Bronchial epithelial cell (primary cell): ENCODE measurements at regions not wholly inside any gene's neighbourhood (a gene's known extent, or its start where the extent isn't known, plus 50 kb on each side); places are given as distances from the start of the nearest gene placed in this dataset.
A peak's percentile ranks its signal among the peaks of the same experiment; 100 is the strongest.

Experiments used
- DNase-seq: peaks from one replicate; pipeline ENCODE4 v3.0.0-alpha.2; 2010; ENCODE audit warnings: low read depth
- FAIRE-seq: peaks from 2 replicates; lab custom pipeline; 2011; peaks lifted over from hg19 to GRCh38; lab: Jason Lieb, UNC
- H3K27me3 ChIP-seq: 2 replicates; pipeline ENCODE4 v1.5.1; 2011; ENCODE audit warnings: low read length; ENCODE audit not compliant: control insufficient read depth, insufficient read depth
- H3K36me3 ChIP-seq: 2 replicates; pipeline ENCODE4 v1.5.1; 2011; ENCODE audit warnings: low read length; ENCODE audit not compliant: control insufficient read depth, insufficient read depth
- H3K4me3 ChIP-seq: 2 replicates; pipeline ENCODE4 v1.5.1; 2011; ENCODE audit warnings: mild to moderate bottlenecking, low read depth, low read length, control low read depth
- TF ChIP-seq, protein P1 (sequence below): IDR thresholded peaks from 2 replicates; pipeline ENCODE4 v1.5.1; 2011; ENCODE audit warnings: mild to moderate bottlenecking, moderate library complexity, low read length, control low read depth, inconsistent platforms; ENCODE audit not compliant: insufficient read depth, severe bottlenecking

DNA sequence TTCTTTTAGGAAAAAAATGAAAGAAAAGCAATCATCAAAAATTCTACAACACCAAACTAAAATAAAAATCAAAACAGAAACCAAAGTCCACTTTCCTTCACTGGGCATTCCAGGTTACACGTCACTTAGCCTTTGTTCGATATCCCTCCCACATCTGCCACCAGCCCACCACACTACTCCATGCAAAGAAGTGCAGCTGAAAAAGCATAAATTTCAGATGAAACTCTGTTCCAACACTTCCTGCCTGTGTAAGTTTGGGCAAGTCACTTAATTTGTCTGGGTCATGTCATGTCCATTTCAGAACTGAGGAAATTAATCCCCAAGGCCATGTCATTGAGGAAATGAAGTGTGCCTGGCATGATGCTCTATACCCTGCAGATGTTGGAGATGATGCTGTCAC is 354.3 kb upstream of the USP24 start:
- DNase-seq, result no peak
- TF ChIP-seq, protein P1, sequence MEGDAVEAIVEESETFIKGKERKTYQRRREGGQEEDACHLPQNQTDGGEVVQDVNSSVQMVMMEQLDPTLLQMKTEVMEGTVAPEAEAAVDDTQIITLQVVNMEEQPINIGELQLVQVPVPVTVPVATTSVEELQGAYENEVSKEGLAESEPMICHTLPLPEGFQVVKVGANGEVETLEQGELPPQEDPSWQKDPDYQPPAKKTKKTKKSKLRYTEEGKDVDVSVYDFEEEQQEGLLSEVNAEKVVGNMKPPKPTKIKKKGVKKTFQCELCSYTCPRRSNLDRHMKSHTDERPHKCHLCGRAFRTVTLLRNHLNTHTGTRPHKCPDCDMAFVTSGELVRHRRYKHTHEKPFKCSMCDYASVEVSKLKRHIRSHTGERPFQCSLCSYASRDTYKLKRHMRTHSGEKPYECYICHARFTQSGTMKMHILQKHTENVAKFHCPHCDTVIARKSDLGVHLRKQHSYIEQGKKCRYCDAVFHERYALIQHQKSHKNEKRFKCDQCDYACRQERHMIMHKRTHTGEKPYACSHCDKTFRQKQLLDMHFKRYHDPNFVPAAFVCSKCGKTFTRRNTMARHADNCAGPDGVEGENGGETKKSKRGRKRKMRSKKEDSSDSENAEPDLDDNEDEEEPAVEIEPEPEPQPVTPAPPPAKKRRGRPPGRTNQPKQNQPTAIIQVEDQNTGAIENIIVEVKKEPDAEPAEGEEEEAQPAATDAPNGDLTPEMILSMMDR, result no peak
- H3K36me3 ChIP-seq, result no peaks in the 10 kb centered on the region
- FAIRE-seq, result no peak
- no peaks in the 10 kb centered on the region for H3K27me3 ChIP-seq
- H3K4me3 ChIP-seq, result no peak overlapping the region

DNA sequence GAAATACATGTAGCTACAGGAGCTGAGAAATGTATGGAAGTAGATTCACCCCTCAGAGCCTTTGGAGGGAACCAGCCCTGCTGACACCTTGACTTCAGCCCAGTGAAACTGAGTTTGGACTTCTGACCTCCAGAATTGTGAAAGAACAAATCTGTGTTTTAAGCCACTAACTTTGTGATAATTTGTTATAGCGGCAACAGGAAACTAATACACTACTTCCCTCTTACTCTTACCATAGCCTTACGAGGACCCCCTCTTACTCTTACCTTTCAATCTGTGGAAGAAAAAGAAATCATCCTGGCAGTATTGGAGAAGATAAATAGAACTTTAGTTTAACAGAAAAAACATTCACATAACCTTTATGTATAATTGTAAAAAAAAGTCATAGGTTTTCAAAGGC is 353.6 kb upstream of the USP24 start:
- H3K36me3 ChIP-seq, result no peaks in the 10 kb centered on the region
- FAIRE-seq (no peak), DNase-seq (no peak)
- TF ChIP-seq, protein P1, result no peak
- H3K4me3 ChIP-seq, result no peak overlapping the region
- no peaks in the 10 kb centered on the region for H3K27me3 ChIP-seq

DNA sequence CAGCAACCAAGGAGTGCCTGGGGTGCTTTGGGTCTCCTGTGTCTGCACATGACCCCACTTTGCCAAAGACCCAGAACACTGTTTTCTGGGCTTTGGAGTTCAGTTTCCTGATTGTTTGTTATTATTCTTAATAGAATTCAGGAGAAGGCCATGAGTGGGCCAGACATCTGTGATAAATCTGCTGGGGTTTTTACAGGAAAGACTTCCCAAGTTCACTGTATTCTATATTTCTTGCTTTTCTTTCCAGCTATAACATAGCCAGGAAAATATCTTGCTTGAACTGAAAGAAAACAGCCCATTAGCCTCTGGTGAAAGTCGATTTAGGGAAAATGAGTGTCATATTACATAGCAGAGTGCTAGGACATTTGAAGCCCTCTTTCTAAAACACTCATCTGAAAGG is 345.1 kb upstream of the USP24 start:
- no peak for FAIRE-seq

DNA sequence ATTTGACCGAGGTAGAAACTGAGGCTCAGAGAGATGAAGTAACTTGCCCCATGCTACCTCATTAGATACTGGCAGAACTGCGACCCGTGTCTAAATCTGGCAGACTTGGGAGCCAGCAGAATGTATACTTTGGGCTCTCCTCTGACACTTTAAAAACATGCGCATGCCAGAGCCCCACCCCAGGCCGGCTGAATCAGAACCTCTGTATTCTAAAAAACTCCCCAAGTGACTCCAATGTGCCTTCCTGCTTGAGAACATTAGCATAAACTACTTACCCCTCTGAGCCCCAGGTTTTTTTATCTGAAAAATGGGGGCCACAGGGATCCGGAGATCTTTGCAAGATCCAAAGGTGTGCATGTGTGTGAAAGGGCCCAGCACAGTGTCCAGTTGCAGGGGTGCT is 344.7 kb upstream of the USP24 start:
- FAIRE-seq, result no peak
- Histone ChIP-seq H3K36me3 (no peaks in the 10 kb centered on the region), H3K4me3 (no peak overlapping the region), H3K27me3 (no peaks in the 10 kb centered on the region)
- TF ChIP-seq, protein P1, result no peak
- no peak for DNase-seq

More for the DNA sequence above, 345.1 kb upstream of the USP24 start:
- Histone ChIP-seq H3K27me3 (no peaks in the 10 kb centered on the region), H3K36me3 (no peaks in the 10 kb centered on the region), H3K4me3 (no peak overlapping the region)
- no peak for DNase-seq
- TF ChIP-seq, protein P1, result no peak

DNA sequence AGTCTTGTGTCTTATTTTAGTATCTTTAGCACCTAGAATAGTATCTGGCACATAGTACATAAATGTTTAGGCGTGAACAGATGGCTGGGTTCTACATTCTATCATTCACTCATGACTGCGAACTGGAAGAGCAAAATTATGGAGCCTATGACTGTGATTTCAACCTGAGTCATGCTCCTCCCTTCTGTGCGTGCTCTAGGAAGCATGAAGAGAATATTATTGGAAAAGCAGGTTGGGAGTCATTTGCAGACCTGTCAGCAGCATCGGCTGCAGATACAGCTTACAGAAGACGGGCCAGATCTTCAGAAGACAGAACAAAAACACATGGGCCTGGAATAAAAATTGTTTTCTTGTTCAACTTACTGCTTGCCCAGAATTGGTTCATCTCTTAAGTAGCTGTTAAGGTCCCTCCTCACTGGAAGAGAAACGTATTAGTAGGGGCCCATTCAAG is 344.0 kb upstream of the USP24 start:
- FAIRE-seq (no peak), DNase-seq (peak; percentile 11)
- no peaks in the 10 kb centered on the region for H3K27me3 ChIP-seq
- H3K4me3 ChIP-seq, result no peak overlapping the region
- TF ChIP-seq, protein P1, result no peak
- no peaks in the 10 kb centered on the region for H3K36me3 ChIP-seq

DNA sequence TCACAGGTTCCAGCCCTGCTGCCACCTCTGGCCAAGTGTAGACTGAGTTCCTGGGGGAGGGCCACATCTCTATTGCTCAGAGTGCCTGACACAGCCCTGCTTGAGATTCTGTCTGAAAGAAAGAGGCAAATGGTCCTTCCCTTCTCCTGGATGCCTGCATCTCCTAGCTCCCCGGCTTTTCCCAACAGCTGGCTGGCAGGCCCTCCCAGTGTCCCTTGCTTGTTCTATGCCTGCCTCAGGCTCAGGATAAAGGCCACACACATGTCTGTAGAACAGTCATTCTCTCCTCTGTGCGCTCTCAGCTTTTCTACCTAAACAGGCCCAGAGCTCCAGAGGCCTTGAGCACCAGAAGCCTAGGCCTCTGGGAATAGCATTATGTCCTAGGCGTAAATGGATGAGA is 343.4 kb upstream of the USP24 start:
- FAIRE-seq, result no peak
- TF ChIP-seq, protein P1, result no peak
- DNase-seq, result no peak
- Histone ChIP-seq H3K4me3 (no peak overlapping the region), H3K36me3 (no peaks in the 10 kb centered on the region), H3K27me3 (no peaks in the 10 kb centered on the region)
